ENCODE measurements at regions not wholly inside any gene's neighbourhood (a gene's known extent, or its start where the extent isn't known, plus 50 kb on each side); places are given as distances from the start of the nearest gene placed in this dataset.
"Not testable (repeated sequence)": the region's sequence is repeated elsewhere in the genome, so short reads cannot be mapped to it uniquely, and the experiment has no call there.

GRCh38 chr7:26424319-26424718, 132.7 kb downstream of the SNX10 start:
- H3K9me3 ChIP-seq (ENCODE audit: control insufficient read depth, insufficient read depth, low read length); H3K9ac ChIP-seq (ENCODE audit: low read depth, low read length); H3K4me1 ChIP-seq (ENCODE audit: control insufficient read depth, insufficient read depth, low read length); H3K4me3 ChIP-seq (ENCODE audit: low read depth, low read length); H3K36me3 ChIP-seq (ENCODE audit: control insufficient read depth, insufficient read depth, low read length); H3K27me3 ChIP-seq (ENCODE audit: control insufficient read depth, insufficient read depth, low read length): not testable (repeated sequence)

GRCh38 chr7:26425655-26426054, 134.0 kb downstream of the SNX10 start:
- Histone ChIP-seq H3K9ac (ENCODE audit: low read depth, low read length) (no peak overlapping the region), H3K4me3 (ENCODE audit: low read depth, low read length) (no peak overlapping the region), H3K9me3 (ENCODE audit: control insufficient read depth, insufficient read depth, low read length) (no peaks in the 10 kb centered on the region), H3K4me1 (ENCODE audit: control insufficient read depth, insufficient read depth, low read length) (peaks cover 2% of the 10 kb centered on the region), H3K36me3 (ENCODE audit: control insufficient read depth, insufficient read depth, low read length) (no peaks in the 10 kb centered on the region), H3K27me3 (ENCODE audit: control insufficient read depth, insufficient read depth, low read length) (no peaks in the 10 kb centered on the region)

GRCh38 chr7:26426096-26426495, 134.4 kb downstream of the SNX10 start:
- Histone ChIP-seq H3K4me3 (ENCODE audit: low read depth, low read length) (no peak overlapping the region), H3K4me1 (ENCODE audit: control insufficient read depth, insufficient read depth, low read length) (no peaks in the 10 kb centered on the region), H3K9me3 (ENCODE audit: control insufficient read depth, insufficient read depth, low read length) (no peaks in the 10 kb centered on the region), H3K27me3 (ENCODE audit: control insufficient read depth, insufficient read depth, low read length) (no peaks in the 10 kb centered on the region), H3K9ac (ENCODE audit: low read depth, low read length) (no peak overlapping the region), H3K36me3 (ENCODE audit: control insufficient read depth, insufficient read depth, low read length) (no peaks in the 10 kb centered on the region)

GRCh38 chr7:26428571-26428970, 136.9 kb downstream of the SNX10 start:
- Histone ChIP-seq H3K9me3 (ENCODE audit: control insufficient read depth, insufficient read depth, low read length) (no peaks in the 10 kb centered on the region), H3K9ac (ENCODE audit: low read depth, low read length) (no peak overlapping the region), H3K4me3 (ENCODE audit: low read depth, low read length) (no peak overlapping the region), H3K4me1 (ENCODE audit: control insufficient read depth, insufficient read depth, low read length) (no peaks in the 10 kb centered on the region), H3K36me3 (ENCODE audit: control insufficient read depth, insufficient read depth, low read length) (no peaks in the 10 kb centered on the region), H3K27me3 (ENCODE audit: control insufficient read depth, insufficient read depth, low read length) (no peaks in the 10 kb centered on the region)

- Histone ChIP-seq H3K4me1 (ENCODE audit: control insufficient read depth, insufficient read depth, low read length) (no peaks in the 10 kb centered on the region), H3K4me3 (ENCODE audit: low read depth, low read length) (no peak overlapping the region)
Observed at GRCh38 chr7:26429168-26429567, 137.5 kb downstream of the SNX10 start.

GRCh38 chr7:26434974-26435373, 143.3 kb downstream of the SNX10 start:
- Histone ChIP-seq H3K9me3 (ENCODE audit: control insufficient read depth, insufficient read depth, low read length) (no peaks in the 10 kb centered on the region), H3K4me1 (ENCODE audit: control insufficient read depth, insufficient read depth, low read length) (peaks cover 4% of the 10 kb centered on the region), H3K36me3 (ENCODE audit: control insufficient read depth, insufficient read depth, low read length) (no peaks in the 10 kb centered on the region), H3K9ac (ENCODE audit: low read depth, low read length) (no peak overlapping the region), H3K4me3 (ENCODE audit: low read depth, low read length) (no peak overlapping the region), H3K27me3 (ENCODE audit: control insufficient read depth, insufficient read depth, low read length) (no peaks in the 10 kb centered on the region)

More at GRCh38 chr7:26429168-26429567, 137.5 kb downstream of the SNX10 start:
- Histone ChIP-seq H3K9ac (ENCODE audit: low read depth, low read length) (no peak overlapping the region), H3K36me3 (ENCODE audit: control insufficient read depth, insufficient read depth, low read length) (no peaks in the 10 kb centered on the region), H3K27me3 (ENCODE audit: control insufficient read depth, insufficient read depth, low read length) (no peaks in the 10 kb centered on the region), H3K9me3 (ENCODE audit: control insufficient read depth, insufficient read depth, low read length) (no peaks in the 10 kb centered on the region)

GRCh38 chr7:26437003-26437532, 145.4 kb downstream of the SNX10 start:
- H3K27me3 ChIP-seq (ENCODE audit: control insufficient read depth, insufficient read depth, low read length), result no peaks in the 10 kb centered on the region

GRCh38 chr7:26438078-26438477, 146.4 kb downstream of the SNX10 start:
- Histone ChIP-seq H3K9me3 (ENCODE audit: control insufficient read depth, insufficient read depth, low read length) (no peaks in the 10 kb centered on the region), H3K9ac (ENCODE audit: low read depth, low read length) (no peak overlapping the region), H3K36me3 (ENCODE audit: control insufficient read depth, insufficient read depth, low read length) (no peaks in the 10 kb centered on the region), H3K4me3 (ENCODE audit: low read depth, low read length) (no peak overlapping the region), H3K27me3 (ENCODE audit: control insufficient read depth, insufficient read depth, low read length) (no peaks in the 10 kb centered on the region), H3K4me1 (ENCODE audit: control insufficient read depth, insufficient read depth, low read length) (peaks cover 14% of the 10 kb centered on the region)

More at GRCh38 chr7:26437003-26437532, 145.4 kb downstream of the SNX10 start:
- Histone ChIP-seq H3K4me1 (ENCODE audit: control insufficient read depth, insufficient read depth, low read length) (peaks cover 14% of the 10 kb centered on the region), H3K4me3 (ENCODE audit: low read depth, low read length) (no peak overlapping the region), H3K36me3 (ENCODE audit: control insufficient read depth, insufficient read depth, low read length) (no peaks in the 10 kb centered on the region), H3K9ac (ENCODE audit: low read depth, low read length) (no peak overlapping the region), H3K9me3 (ENCODE audit: control insufficient read depth, insufficient read depth, low read length) (no peaks in the 10 kb centered on the region)

GRCh38 chr7:26439521-26440232, 148.0 kb downstream of the SNX10 start:
- H3K27me3 ChIP-seq (ENCODE audit: control insufficient read depth, insufficient read depth, low read length), result no peaks in the 10 kb centered on the region
- peaks cover 14% of the 10 kb centered on the region for H3K4me1 ChIP-seq (ENCODE audit: control insufficient read depth, insufficient read depth, low read length)
- no peaks in the 10 kb centered on the region for H3K9me3 ChIP-seq (ENCODE audit: control insufficient read depth, insufficient read depth, low read length)
- H3K9ac ChIP-seq (ENCODE audit: low read depth, low read length), result no peak overlapping the region
- no peak overlapping the region for H3K4me3 ChIP-seq (ENCODE audit: low read depth, low read length)
- H3K36me3 ChIP-seq (ENCODE audit: control insufficient read depth, insufficient read depth, low read length), result no peaks in the 10 kb centered on the region

GRCh38 chr7:26440233-26441001, 148.8 kb downstream of the SNX10 start:
- H3K4me1 ChIP-seq (ENCODE audit: control insufficient read depth, insufficient read depth, low read length), result peaks cover 14% of the 10 kb centered on the region
- H3K36me3 ChIP-seq (ENCODE audit: control insufficient read depth, insufficient read depth, low read length), result no peaks in the 10 kb centered on the region
- H3K27me3 ChIP-seq (ENCODE audit: control insufficient read depth, insufficient read depth, low read length), result no peaks in the 10 kb centered on the region
- H3K9ac ChIP-seq (ENCODE audit: low read depth, low read length), result no peak overlapping the region
- H3K9me3 ChIP-seq (ENCODE audit: control insufficient read depth, insufficient read depth, low read length), result no peaks in the 10 kb centered on the region
- H3K4me3 ChIP-seq (ENCODE audit: low read depth, low read length), result no peak overlapping the region

GRCh38 chr7:26441002-26441521, 149.4 kb downstream of the SNX10 start:
- H3K4me1 ChIP-seq (ENCODE audit: control insufficient read depth, insufficient read depth, low read length), result peaks cover 14% of the 10 kb centered on the region
- no peak overlapping the region for H3K9ac ChIP-seq (ENCODE audit: low read depth, low read length)
- H3K4me3 ChIP-seq (ENCODE audit: low read depth, low read length), result no peak overlapping the region
- H3K27me3 ChIP-seq (ENCODE audit: control insufficient read depth, insufficient read depth, low read length), result no peaks in the 10 kb centered on the region
- H3K9me3 ChIP-seq (ENCODE audit: control insufficient read depth, insufficient read depth, low read length), result no peaks in the 10 kb centered on the region
- H3K36me3 ChIP-seq (ENCODE audit: control insufficient read depth, insufficient read depth, low read length), result no peaks in the 10 kb centered on the region

Measured in iPS-15b (cell line).